Heart left ventricle (tissue), 13 donors: ENCODE measurements at regions not wholly inside any gene's neighbourhood (a gene's known extent, or its start where the extent isn't known, plus 50 kb on each side); places are given as distances from the start of the nearest gene placed in this dataset.

Source experiments
- POLR2A ChIP-seq, 2 donors: fragments of 450-650 bp; IDR thresholded peaks; one replicate each; pipeline ENCODE4 v1.6.1; 2017; ENCODE audit warnings: antibody characterized with exemption in 2 of 2, mild to moderate bottlenecking in 2 of 2, moderate library complexity in 2 of 2
- TF ChIP-seq, protein P1 (sequence below), 12 donors: fragments of 200-600 bp; sonication (generic) in 4 of 12; IDR thresholded peaks; one replicate each; pipeline versions ENCODE4 v1.5.0 to v1.8.0; 2018 to 2022; ENCODE audit warnings: antibody characterized with exemption in 12 of 12, mild to moderate bottlenecking in 5 of 12
- donor health status: ischemic (EF 13 %, LVEDD 7.1; RV severe dilation, severe dysfunction).
- donor health status: DM: no; HTN: yes; CAD: no.
- donor health status: DM: no; HTN: no; CAD: no.
- donor health status: ischemic (EF 25% LVEDD 6.9; RV normal size, moderate dysfunction).
- donor health status: ischemic (EF 25% LVEDD 5.7; RV mildly dilated, moderate dysfunction).
- donor health status: ischemic (EF 35%, LVEDD 5.7; RV mildly dilated, moderate dysfunction).
- donor health status: nonischemic (EF 11% LVEDD 7.7; RV severe dilation, severe dysfunction).
- donor health status: DM: yes; HTN: yes; CAD: no.
- donor health status: PGD.
- donor health status: ischemic (EF 29% LVEDD 5.4; RV normal size, mild dysfunction).
- donor health status: nonischemic (EF 23%, LVEDD 6.1; RV moderate dilation, normal function).

DNA sequence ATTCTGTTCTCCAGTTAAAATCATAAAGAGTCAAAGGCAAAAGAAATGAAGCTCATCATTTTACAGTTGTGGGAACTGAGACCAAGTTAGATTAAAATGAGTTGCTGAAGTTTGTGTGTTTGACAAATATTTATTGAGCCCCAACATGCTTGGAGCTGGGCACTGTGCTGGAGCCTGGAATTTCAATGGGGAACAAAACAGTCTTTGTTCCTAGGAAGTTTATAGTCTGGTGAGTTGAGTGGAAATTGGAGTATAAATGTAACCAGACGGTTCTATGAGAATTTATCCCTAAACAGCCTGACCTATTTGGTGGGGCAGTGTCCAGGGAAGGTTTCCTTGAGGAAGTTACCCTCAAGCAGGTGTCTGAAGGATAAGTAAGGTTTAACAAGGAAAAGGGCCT is 294.4 kb downstream of the PRDM2 start:
- TF ChIP-seq POLR2A (IDR thresholded peaks at IDR 0.05), result no peak
- TF ChIP-seq, protein P1, sequence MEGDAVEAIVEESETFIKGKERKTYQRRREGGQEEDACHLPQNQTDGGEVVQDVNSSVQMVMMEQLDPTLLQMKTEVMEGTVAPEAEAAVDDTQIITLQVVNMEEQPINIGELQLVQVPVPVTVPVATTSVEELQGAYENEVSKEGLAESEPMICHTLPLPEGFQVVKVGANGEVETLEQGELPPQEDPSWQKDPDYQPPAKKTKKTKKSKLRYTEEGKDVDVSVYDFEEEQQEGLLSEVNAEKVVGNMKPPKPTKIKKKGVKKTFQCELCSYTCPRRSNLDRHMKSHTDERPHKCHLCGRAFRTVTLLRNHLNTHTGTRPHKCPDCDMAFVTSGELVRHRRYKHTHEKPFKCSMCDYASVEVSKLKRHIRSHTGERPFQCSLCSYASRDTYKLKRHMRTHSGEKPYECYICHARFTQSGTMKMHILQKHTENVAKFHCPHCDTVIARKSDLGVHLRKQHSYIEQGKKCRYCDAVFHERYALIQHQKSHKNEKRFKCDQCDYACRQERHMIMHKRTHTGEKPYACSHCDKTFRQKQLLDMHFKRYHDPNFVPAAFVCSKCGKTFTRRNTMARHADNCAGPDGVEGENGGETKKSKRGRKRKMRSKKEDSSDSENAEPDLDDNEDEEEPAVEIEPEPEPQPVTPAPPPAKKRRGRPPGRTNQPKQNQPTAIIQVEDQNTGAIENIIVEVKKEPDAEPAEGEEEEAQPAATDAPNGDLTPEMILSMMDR (IDR thresholded peaks at IDR 0.05), result no peak
